NCI-H2107 treated with DMSO at 0.1 percent for 48 hours (cell line): ENCODE measurements at regions not wholly inside any gene's neighbourhood (a gene's known extent, or its start where the extent isn't known, plus 50 kb on each side); places are given as distances from the start of the nearest gene placed in this dataset.
"Not testable (repeated sequence)": the region's sequence is repeated elsewhere in the genome, so short reads cannot be mapped to it uniquely, and the experiment has no call there.

ENCODE experiments used
- DNase-seq: peaks from one replicate; lab custom pipeline; 2025; ENCODE audit not compliant: unreplicated experiment; lab: John Stamatoyannopoulos, UW

DNA sequence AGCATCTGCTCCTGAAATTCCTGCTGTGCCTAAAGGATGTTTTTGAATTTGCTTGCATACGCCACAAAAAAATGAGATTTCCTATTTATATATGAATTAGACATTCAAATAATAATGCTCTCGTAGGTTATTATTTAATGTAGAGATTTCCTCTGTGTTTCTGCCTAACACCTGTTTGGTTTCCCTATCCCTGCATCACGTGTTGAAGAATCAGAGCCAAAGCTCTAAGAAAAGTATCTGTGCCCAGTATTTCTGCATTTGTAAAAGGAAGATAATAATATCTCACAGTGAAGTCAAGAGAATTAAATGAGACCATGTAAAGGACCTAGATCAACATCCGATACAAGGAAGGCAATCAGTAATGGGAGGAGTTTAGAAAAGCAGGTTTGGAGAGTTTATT is 179.5 kb downstream of the HNRNPD start:
- no peak for DNase-seq

DNA sequence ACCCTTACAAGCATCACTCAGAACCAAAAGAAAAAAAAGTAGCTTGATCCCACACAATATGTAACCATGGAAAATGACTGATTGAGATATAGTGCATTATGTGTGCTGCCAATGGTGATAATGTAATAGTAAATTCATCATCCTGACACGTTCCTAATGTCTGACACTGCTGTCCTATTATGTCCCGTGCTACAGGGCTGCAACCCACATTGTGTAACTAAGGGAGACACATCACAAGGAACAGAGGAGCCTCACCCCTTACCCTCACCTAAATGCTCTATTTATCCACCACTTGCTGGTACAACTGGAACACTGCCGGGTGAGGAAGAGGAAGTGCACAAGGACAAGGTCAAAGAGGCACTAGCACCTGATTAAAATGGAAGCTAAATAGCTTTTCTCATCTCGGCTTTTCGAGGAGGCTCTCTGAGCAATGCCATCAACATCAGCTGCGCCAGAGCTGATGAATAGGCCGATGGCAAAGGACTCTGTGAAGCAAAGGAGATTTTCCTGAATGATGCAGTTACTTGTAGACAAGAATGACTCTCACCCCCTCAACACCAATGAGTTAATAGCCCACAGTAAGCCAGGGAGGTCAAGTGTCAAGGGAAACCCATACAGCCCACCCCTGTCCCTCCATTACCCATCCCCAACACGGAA is 181.6 kb downstream of the HNRNPD start:
- DNase-seq: no peak

DNA sequence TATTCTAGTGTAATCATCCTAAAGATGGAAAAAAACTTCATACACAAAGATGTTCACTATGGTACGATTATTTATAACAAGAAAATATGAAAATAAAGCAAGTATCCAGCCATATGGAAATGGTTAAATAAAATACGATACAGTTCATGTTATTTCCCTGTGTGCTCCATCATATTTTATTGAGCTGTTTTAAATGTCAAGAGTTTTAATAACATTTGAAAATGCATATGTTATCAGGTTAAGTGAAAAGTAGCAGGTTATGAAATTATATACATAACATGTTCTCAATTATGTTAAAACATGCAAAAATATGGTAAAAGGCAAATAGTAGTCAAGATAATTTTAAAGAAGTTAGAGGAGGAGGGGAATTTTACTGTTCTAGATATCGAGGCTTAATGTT is 192.0 kb downstream of the HNRNPD start:
- DNase-seq: no peak

DNA sequence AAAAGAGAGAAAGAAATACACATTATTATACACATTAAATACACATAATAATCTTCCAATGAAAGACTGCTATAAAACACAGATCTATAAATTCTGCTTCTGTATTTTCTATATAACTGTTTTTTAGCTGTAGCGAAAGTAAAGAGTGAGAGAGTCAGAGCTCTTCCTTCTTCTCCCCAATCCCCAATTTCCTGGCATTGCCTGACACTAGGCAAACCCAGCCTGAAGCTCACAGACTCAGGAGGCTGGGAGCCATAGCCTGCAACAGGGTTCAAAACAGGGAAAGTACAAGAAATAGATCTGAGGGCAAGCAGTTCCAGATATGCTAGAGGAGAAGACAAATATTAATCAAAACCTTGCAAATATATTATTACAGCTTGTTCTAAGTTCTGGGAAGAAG is 201.6 kb downstream of the HNRNPD start:
- no peak for DNase-seq

DNA sequence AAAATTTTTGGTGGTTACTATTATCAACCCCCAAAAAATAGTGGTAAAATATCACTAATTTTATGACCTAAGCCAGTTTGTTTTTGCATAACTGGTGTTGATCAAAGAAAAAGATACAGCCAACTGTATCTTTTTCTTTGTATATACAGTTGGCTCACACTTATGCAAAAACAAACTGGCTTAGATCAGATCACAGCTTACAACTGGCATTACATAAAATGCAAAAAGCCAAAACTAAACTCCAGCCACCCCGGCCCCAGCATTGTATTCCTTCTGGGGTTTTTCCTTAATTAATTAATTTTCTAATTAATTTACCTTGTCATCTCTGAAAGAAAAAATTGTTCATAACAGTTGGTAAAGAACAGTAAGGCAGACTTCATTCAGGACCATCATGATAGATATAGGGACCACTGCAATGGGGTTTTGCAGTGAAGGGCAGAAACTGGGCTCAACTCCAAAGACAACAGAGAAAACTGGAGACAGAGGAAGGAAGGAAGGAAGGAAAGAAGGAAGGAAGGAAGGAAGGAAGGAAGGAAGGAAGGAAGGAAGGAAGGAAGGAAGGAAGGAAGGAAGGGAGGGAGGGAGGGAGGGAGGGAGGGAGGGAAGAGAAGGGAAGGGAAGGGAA is 202.1 kb downstream of the HNRNPD start:
- no peak for DNase-seq

DNA sequence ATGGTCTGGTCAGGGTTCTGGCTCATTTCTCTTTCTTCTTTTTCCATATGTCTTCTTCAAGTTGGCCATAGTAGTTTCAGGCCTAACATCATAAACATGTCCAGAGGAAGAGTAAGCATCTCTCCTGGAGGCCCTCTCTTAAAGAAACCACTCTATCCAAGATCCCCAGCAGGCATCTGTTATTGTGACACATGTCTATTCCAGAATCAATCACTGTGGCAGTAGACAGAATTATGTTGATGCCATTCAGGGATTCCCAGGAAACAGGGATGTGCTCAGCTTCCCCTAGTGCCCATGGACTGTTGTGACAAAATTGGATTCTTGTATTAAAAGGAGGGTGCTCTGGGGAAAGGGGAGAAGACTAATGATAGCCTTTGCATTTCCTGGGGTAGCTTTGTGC is 224.0 kb downstream of the HNRNPD start:
- no peak for DNase-seq

DNA sequence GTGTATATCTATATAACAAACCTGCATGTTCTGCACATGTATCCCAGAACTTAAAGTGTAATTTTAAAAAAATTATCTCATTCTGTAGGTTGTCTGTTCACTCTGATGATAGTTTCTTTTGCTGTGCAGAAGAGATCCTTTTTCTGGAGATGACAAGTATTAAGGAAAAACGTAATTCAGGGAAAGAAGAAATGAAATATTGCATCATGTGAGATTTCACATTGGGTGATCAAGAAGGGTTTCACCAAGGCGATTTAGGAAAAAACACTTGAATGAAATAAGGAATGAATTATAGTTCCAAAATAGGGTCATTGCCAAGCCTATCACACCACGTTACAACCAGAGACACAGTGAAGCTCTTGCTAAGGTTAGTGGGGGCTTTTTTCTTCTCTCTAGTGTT is 227.9 kb downstream of the HNRNPD start:
- DNase-seq: no peak

DNA sequence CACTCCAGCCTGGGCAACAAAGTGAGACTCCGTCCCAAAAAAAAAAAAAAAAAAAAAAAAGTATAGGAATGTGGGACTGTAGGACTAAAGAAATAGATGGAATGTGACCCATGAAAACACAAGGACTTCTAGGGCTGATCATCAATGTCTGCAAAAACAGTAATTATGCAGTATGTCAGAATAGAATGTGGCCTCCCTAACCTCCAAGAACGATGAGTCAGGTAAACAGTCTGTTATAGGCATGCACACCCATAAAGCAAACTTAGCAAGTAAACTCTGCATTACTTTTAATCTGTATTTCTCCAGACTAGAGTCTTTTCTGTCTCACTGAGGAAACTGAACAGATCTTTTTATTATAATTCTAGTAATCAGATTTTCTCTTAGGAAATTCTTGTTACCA is 233.4 kb downstream of the HNRNPD start:
- no peak for DNase-seq

DNA sequence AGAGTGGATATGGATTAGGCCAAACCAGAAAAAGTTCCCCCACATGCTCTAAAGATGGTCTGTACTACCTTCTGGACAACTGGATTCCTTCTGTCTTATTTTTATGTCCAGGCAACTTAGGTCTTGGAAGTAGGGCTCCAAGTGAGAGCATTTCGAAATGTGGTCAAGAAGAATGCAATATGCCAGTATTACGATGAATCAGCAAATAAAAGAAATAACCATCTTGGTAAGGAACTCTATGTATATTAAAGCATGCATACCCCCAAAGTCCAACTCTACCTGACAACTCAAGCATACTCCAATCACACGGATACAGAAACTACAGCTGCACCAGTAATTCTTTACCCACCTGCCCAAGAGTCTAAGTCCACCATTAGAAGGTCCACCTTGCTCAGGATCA is 234.5 kb downstream of the HNRNPD start:
- DNase-seq: no peak

DNA sequence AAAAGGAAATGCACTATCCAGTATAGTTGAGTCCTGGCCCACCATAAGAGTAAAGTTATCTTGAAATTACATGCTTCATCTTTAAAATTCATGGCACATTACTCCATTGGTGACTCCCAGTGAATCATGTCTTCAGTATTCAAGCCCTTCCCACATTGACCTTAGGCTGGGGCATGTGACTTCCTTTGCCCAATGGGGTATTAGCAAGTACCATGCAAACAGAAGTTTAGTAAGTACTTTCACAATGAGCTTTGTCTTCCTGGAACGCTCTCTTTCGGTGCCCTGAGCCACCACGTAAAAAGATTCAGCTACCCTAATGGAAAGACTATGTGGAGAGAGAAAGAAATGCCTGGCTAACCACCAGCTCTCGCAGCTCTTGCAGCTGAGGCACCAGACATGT is 235.4 kb downstream of the HNRNPD start:
- DNase-seq: no peak

DNA sequence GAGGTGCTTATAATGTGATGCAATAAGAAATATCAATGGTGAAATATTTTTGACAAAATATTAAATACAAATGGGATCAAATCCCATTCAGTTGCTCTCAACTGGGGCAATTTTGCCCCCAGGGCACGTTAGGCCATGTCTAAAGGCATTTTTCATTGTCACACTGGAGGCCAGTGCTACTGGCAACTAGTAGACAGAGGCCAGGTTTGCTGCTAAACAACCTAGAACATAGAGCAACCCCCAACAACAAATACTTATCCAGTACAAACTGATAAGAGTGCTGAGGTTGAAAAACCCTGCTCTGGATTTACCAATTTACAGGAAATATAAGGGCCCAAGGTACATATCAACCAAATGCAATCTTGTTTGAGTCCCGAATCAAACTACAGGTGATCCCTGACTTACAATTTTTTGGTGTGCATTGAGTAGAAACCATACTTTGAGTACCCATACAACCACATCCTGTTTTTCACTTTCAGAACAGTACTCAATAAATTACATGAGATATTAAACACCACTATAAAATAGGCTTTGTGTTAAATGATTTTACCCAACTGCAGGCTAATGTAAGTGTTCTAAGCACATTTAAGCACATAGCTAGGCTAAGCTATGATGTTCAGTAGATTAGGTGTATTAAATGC is 237.5 kb downstream of the HNRNPD start:
- DNase-seq: no peak

DNA sequence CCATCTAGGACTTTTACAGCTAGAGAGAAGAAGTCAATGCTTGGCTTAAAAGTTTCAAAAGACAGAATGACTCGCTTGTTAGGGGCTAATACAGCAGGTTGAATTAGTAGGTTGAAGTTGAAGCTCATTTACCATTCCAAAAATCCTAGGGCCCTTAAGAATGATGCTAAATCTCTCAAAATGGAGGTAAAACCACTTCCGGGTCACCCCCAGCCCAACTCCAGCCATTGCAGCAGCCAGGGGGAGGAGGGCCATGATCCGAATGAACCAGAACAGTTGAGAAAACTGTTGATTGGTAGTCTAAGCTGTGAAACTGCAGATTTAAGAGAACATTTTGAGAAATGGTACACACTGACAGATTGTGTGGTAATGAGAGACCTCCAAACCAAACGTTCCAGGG is 245.4 kb downstream of the HNRNPD start:
- DNase-seq: no peak

DNA sequence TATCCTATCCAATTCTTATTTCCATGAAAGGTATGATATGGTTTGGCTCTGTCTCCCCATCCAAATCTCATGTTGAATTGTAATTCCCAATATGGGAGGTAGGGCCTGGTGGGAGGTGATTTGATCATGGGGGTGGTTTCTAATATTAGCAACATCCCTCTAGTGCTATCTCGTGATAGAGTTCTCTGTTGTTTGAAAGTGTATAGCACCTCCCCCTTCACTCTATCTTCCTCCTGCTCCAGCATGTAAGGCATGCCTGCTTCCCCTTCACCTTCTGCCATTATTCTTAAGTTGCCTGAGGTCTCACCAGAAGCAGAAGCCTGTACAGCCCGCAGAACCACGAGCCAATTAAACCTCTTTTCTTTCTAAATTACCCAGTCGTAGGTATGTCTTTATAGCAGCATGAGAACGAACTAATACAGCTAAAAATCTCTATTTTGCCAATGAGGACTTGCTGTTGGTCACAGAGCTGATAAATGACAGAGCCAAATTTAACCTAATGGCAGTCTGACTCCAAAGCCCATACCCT is 247.2 kb downstream of the HNRNPD start:
- DNase-seq: no peak

DNA sequence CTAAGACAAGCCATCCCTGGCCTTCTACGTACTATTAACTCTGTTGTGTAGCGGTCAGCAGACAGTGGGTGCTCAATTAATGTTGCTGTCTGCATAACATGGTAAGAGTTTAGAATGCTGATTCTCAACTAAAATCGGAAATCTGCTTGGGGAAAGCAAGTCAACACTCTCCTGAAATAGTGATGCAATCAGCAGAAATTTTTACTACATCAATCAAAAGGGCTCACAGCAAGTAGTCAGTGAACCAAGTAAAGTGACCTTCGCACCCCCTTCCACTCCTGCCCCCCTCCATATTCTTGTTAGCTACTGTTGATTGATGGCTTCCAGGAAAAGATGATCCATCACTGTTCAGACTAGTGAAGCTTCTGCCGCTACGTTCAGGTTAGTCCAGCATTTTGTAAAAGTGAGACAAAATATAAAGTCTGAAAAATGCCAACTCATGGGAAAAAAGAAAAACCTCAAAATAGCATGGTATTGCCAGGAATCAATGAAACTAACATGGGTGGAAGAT is 247.9 kb downstream of the HNRNPD start:
- no peak for DNase-seq

DNA sequence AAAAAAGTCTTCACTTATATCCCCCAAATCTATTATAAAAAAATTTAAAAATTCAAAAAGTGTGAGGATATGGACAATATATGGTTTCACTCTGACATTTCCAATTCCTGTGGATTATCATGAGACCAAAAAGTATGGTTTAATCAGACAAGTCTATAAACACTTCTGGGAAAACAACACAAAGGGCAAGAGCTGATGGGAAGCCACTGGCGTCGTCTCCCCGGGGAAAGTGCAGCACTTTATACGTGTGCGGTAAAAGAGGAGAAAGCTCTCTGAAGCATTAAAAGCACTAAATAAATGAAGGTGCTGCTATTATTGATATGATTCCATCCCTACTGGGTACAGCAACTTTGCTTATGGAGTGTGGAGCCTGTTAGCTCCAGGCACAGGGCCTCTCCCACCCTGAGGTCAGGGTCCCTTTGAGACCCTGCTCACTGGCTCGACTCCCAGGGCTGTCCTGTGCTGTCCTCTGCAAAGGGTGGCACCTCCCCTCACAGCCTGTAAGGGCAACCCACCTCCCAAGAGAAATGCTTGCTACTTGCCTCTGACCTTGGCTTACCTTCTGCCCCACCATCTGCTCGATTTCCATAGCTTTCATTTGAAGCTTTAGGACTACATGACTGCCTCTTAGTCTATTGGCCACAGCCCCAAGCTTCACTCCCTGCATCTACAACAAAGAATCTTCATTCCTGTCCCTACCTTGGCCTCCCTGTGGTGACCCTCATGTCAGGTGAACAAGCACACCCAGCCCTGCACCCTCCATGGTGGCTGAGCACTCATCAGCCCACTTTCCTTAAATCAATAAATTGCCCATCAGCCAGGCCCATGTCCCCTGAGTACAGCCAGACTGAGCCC is 248.6 kb downstream of the HNRNPD start:
- DNase-seq: no peak

DNA sequence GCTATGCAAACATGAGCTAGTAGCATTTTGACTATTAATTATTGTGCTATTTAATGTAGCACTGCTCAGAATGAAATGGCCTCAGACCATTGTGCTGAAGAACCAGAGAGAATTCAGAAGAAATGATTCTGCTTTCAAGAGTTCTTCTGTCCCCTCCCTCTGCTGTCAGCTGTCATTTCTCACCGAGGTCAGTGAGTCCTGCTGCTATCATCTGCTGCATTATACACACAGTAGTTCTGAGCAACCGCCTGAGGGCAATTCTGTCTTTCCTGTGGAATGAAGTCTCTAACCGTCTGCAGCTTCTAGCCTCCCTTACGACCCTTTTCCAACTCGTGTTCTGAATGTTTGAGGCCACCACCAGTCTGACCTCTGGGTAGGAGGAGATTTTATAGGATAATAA is 249.4 kb downstream of the HNRNPD start:
- no peak for DNase-seq

DNA sequence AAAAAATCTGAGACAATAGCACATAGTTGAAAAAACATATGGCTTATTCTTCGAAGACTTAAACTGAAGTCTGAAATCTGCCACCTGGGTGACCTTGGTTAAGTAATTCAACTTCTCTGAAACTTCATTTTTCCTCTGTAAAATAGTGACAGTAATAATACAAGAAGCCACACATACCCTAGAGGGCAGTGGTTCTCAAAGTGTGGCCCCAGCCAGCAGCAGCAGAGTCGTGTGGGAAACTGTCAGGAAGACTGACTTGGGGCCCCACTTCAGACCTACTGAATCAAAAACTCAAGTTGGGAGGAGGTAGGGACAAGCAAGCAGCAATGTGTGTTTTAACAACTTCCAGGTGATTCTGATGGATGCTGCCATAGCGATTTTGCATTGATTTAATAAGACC is 249.9 kb downstream of the HNRNPD start:
- no peak for DNase-seq

DNA sequence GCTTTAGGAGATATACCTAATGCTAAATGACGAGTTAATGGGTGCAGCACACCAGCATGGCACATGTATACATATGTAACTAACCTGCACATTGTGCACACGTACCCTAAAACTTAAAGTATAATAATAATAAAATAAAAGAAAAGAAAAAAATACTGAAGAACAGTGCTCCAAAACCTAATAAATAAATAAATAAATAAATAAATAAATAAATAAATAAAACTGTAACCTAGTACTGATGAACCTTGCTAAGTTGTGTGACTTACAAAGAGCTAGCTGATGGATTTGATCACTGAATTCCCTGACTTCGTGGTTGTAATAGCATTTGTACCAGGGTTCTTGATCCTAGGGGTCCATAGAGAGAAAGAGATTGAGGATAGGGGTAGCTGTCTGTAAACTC is 258.6 kb downstream of the HNRNPD start:
- DNase-seq: not testable (repeated sequence)

DNA sequence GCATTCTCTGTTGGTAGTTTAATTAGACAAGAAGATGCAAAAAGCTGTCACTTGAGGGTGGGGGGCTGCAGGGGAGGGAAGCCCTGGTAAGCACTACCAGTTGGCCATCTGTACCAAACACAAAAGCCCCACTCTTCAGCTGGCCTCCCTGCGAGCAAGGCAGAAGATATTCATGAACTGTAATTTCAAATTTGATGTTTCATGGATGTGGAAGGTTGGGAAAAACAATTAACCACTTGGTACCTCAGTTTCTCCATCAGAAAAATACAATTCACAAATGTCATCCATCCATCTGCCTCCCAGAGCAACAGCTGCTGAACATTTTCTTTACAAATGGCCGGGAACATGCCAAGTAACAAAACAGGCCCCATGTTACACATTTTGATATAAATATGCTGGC is 265.3 kb downstream of the HNRNPD start:
- no peak for DNase-seq

DNA sequence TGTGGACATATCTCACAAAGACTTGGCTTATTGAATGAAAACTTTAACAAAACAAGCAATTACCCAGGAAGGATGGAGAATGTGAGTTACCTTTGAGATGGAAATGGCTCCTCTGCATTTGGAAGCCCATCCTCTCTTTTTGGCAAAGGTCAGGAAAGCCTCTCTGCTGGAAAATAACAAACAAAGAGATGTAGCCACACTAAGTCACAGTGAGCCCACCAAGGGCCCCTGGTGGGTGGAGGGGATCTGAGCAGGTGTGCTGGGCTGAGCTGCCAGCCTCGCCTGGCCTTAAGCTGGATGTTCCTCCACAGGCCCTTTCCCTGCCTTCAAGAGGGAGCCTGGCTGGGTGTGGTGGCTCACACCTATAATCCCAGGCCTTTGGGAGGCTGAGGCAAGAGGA is 269.2 kb downstream of the HNRNPD start:
- DNase-seq: no peak

DNA sequence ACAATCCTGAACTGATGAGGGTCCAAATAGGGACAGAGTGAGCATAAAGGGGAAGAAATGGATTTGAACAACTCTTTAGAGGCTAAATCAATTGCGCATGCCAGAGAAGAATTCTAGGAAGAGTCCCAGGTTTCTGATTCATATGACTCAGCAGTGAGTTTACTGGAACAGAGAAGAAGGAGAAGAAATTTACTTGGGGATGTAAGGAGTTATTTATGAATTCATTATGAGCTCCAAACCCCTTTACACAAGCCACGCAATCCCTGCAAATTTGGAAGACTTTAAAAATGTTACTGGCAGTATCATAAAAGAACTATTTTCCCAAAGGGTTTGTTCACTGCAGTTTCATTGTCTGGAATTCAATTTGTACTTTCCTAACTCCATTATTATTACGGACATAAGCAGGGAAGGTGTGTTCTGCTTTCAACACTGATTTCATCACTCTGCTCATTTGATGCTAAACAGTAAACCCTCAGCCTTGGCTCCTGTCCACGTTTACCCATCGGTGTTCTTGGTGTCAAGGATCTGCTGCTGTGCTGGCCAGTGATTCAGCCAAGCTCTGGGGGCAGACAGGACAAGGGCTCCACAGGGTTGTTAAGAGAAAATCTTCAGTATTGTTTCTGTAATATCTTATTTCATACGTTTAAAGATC is 273.7 kb downstream of the HNRNPD start:
- no peak for DNase-seq
